GM12878 (cell line): ENCODE measurements at regions not wholly inside any gene's neighbourhood (a gene's known extent, or its start where the extent isn't known, plus 50 kb on each side); places are given as distances from the start of the nearest gene placed in this dataset.

ENCODE experiments used
- ATAC-seq: fragments of 200-7000 bp; cut with Tn5 transposase; 3 replicates; pipeline ENCODE4 v1.9.1; 2020; ENCODE audit warnings: mild to moderate bottlenecking, moderate library complexity
- BruUV-seq: library from RNA; stranded (reverse); fragments of 400-500 nt; replicated peaks from 2 replicates; lab custom pipeline; 2021; lab: Mats Ljungman, UMichigan
- CTCF ChIA-PET: fragments of 300-600 bp; sonication (Branson Sonifier 250); formaldehyde crosslinking; extraction: SDS; loops from one replicate; lab custom pipeline; 2021; ENCODE audit warnings: inconsistent platforms; lab: Yijun Ruan, JAX
- POLR2A ChIA-PET: fragments of 350-600 bp; formaldehyde crosslinking; extraction: SDS; loops from one replicate; lab custom pipeline; 2021; ENCODE audit warnings: inconsistent platforms; lab: Charles Lee
- RAD21 ChIA-PET: fragments of 300-600 bp; sonication (Branson Sonifier 250); formaldehyde crosslinking; loops from one replicate; lab custom pipeline; 2023; ENCODE audit warnings: antibody characterized with exemption; ENCODE audit not compliant: unreplicated experiment; lab: Charles Lee
- SMC1A ChIA-PET: fragments of 300-600 bp; sonication (Branson Sonifier 250); formaldehyde crosslinking; loops from one replicate; lab custom pipeline; 2023; ENCODE audit not compliant: unreplicated experiment, uncharacterized antibody; lab: Charles Lee
- DNase-seq: peaks from one replicate; pipeline ENCODE4 v3.0.0-alpha.2; 2011; ENCODE audit warnings: low read depth, low spot score
- FAIRE-seq: peaks from 3 replicates; lab custom pipeline; 2011; peaks lifted over from hg19 to GRCh38; lab: Jason Lieb, UNC
- H2AFZ ChIP-seq: 2 replicates; pipeline ENCODE4 v1.6.0; 2011; ENCODE audit warnings: low read depth, low read length, control low read depth; ENCODE audit not compliant: control insufficient read depth
- H3K27ac ChIP-seq: 2 replicates; pipeline ENCODE4 v1.5.1; 2011; ENCODE audit warnings: control low read depth; ENCODE audit not compliant: control insufficient read depth, insufficient read depth
- H3K27me3 ChIP-seq, 2 experiments: replicated peaks in 1 of 2; 2 replicates each; pipeline versions ENCODE4 v1.6.0 to v1.6.1; 2011; ENCODE audit warnings: low read length in 1 of 2; ENCODE audit not compliant: control insufficient read depth in 2 of 2, insufficient read depth in 2 of 2
- H3K36me3 ChIP-seq, 2 experiments: 2 replicates each; pipeline ENCODE4 v1.5.1; 2011; ENCODE audit warnings: low read length in 1 of 2; ENCODE audit not compliant: control insufficient read depth in 2 of 2, insufficient read depth in 2 of 2
- H3K4me1 ChIP-seq: 2 replicates; pipeline ENCODE4 v1.6.1; 2011; ENCODE audit warnings: mild to moderate bottlenecking, low read length, moderate library complexity, mixed read lengths; ENCODE audit not compliant: control insufficient read depth, insufficient read depth
- H3K4me2 ChIP-seq: 2 replicates; pipeline ENCODE4 v1.6.0; 2011; ENCODE audit warnings: control low read depth; ENCODE audit not compliant: control insufficient read depth, insufficient read depth
- H3K4me3 ChIP-seq: fragments of 200-600 bp; sonication (generic); 2 replicates; pipeline ENCODE4 v1.5.1; 2016
- H3K79me2 ChIP-seq: 2 replicates; pipeline ENCODE4 v1.6.0; 2011; ENCODE audit warnings: low read length; ENCODE audit not compliant: control insufficient read depth, insufficient read depth
- H3K9ac ChIP-seq: 2 replicates; pipeline ENCODE4 v1.8.0; 2011; ENCODE audit warnings: low read length, control low read depth, mixed read lengths; ENCODE audit not compliant: control insufficient read depth, insufficient read depth
- H3K9me3 ChIP-seq: replicated peaks from 3 replicates; pipeline ENCODE4 v1.5.1; 2011; ENCODE audit warnings: mild to moderate bottlenecking, low read length; ENCODE audit not compliant: control insufficient read depth, insufficient read depth
- H4K20me1 ChIP-seq: 2 replicates; pipeline ENCODE4 v1.6.0; 2011; ENCODE audit not compliant: control insufficient read depth, insufficient read depth
- BACH1 ChIP-seq: fragments of 450-650 bp; IDR thresholded peaks from 2 replicates; pipeline ENCODE4 v1.6.1; 2017; ENCODE audit warnings: mild to moderate bottlenecking, borderline replicate concordance
- BCL3 ChIP-seq: IDR thresholded peaks from 2 replicates; pipeline ENCODE4 v1.6.1; 2011; ENCODE audit warnings: borderline replicate concordance, low read depth, mild to moderate bottlenecking, moderate library complexity, low read length; ENCODE audit not compliant: insufficient read depth, poor library complexity, severe bottlenecking
- CBX3 ChIP-seq: fragments of 200-600 bp; sonication (generic); IDR thresholded peaks from 2 replicates; pipeline ENCODE4 v1.6.1; 2016; ENCODE audit warnings: low read depth, borderline replicate concordance
- CEBPB ChIP-seq, 2 experiments: fragments of 150-350 bp in 1 of 2; IDR thresholded peaks; 2 replicates each; pipeline ENCODE4 v1.6.1; 2012 to 2014; ENCODE audit warnings: low read depth in 2 of 2, low read length in 2 of 2, borderline replicate concordance in 1 of 2, inconsistent platforms in 1 of 2
- CREM ChIP-seq: IDR thresholded peaks from 2 replicates; pipeline ENCODE4 v1.6.1; 2014; ENCODE audit warnings: antibody characterized with exemption, low read depth
- JUNB ChIP-seq: IDR thresholded peaks from 2 replicates; pipeline ENCODE4 v1.6.1; 2016; ENCODE audit warnings: antibody characterized with exemption, mild to moderate bottlenecking
- MEF2A ChIP-seq: IDR thresholded peaks from 2 replicates; pipeline ENCODE4 v1.6.1; 2011; ENCODE audit warnings: low read depth, mild to moderate bottlenecking, low read length, moderate library complexity; ENCODE audit not compliant: insufficient read depth
- NKRF ChIP-seq: fragments of 450-650 bp; conservative IDR thresholded peaks from 2 replicates; pipeline ENCODE4 v1.6.1; 2017; ENCODE audit warnings: mild to moderate bottlenecking, moderate library complexity
- RB1 ChIP-seq: fragments of 450-650 bp; formaldehyde crosslinking; IDR thresholded peaks from 2 replicates; pipeline ENCODE4 v1.6.1; 2017; ENCODE audit warnings: mild to moderate bottlenecking, borderline replicate concordance
- SIN3A ChIP-seq: IDR thresholded peaks from 2 replicates; pipeline ENCODE4 v1.6.1; 2012; ENCODE audit warnings: low read depth, low read length, improper control_type of control experiment
- STAT3 ChIP-seq: IDR thresholded peaks from 2 replicates; pipeline ENCODE4 v1.6.1; 2011; ENCODE audit warnings: low read depth, low read length, improper control_type of control experiment
- WGBS: methylation state at CpG from one replicate; pipeline ENCODE4 v1.1.6; 2016; ENCODE audit warnings: low lambda C conversion rate; ENCODE audit not compliant: insufficient replicate concordance, insufficient coverage; ENCODE audit errors: missing lambda C conversion rate; 5-methylcytosine and 5-hydroxymethylcytosine counted together
- in situ Hi-C: fragments of 300-500 bp; cut with MboI; formaldehyde crosslinking; loops from 9 replicates; pipeline ENCODE4 v1.14.3; 2018; ENCODE audit warnings: mixed read lengths
- intact Hi-C: fragments of 100-400 bp; cut with micrococcal nuclease; formaldehyde crosslinking; loops from one replicate; pipeline ENCODE4 v1.14.2; 2022; ENCODE audit not compliant: unreplicated experiment

GRCh38 chr12:102753802-102754201 lies 163.2 kb downstream of the PAH start:
- ChIA-PET POLR2A (no interaction called here), SMC1A (interaction anchor here (1.2 kb wide), 1 partner anchor 9 kb away, joined by 4 read pairs; no protein-coding TSS in a partner anchor), CTCF (interaction anchor here (0.8 to 1.2 kb wide), 3 partner anchors 11 to 270 kb away, joined by 3 to 5 read pairs (median 3); no protein-coding TSS in a partner anchor), RAD21 (no interaction called here)
- Histone ChIP-seq H3K4me2 (no peak overlapping the region), H3K79me2 (no peaks in the 10 kb centered on the region), H4K20me1 (no peaks in the 10 kb centered on the region), H3K36me3 (no peaks in the 10 kb centered on the region), H3K9ac (no peak overlapping the region), H3K27ac (no peak overlapping the region), H3K27me3 (no peaks in the 10 kb centered on the region), H3K4me1 (no peaks in the 10 kb centered on the region), H2AFZ (no peak overlapping the region), H3K4me3 (no peak overlapping the region), H3K9me3 (no peaks in the 10 kb centered on the region; the same call in 2 of the 3 replicates)
- WGBS: 11% methylated on average over 2 of the region's 2 CpGs
- intact Hi-C loops (no loop called here), in situ Hi-C loops (no loop called here)
- ATAC-seq (no peak), FAIRE-seq (no peak), DNase-seq (no peak)
- TF ChIP-seq SIN3A (no peak), CREM (no peak), BCL3 (no peak), CBX3 (no peak), CEBPB (IDR thresholded peaks at IDR 0.05; ENCODE audit: borderline replicate concordance in 1 of 2, low read depth in 2 of 2, low read length in 2 of 2) (no peak), BACH1 (no peak), NKRF (no peak), MEF2A (no peak), RB1 (no peak), STAT3 (no peak), JUNB (no peak)
- BruUV-seq: no TSS peak
